ENCODE measurements at regions not wholly inside any gene's neighbourhood (a gene's known extent, or its start where the extent isn't known, plus 50 kb on each side); places are given as distances from the start of the nearest gene placed in this dataset.

DNA sequence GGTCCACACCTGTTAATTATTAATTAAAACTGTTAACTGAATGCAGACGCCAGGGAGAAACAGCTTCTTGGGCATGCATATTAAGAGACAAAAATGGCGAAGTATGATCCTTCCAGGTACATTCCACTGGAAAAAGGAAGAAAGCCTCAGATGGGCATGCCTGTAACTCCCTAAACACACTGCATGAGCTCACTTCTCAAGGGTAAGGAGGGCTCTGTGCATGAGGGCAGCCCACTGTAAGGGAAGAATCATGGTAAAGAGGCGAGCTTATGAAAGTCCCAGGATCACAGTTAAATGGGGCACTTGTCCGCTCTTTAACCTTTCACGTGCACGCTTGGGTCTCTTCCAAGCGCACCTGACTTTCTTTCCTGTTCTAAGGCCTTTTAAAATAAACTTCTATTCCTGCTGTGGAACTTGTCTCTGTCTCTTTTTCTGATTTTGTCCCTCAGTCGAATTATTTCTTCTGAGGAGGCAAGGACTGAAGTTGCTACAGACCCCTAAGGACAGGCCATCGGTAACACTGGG is 321.7 kb downstream of the PPP1R2C start:
- no peaks in the 10 kb centered on the region for H3K36me3 ChIP-seq (ENCODE audit: control insufficient read depth, insufficient read depth, low read length)
- H3K4me1 ChIP-seq (ENCODE audit: control insufficient read depth, insufficient read depth, low read length): no peaks in the 10 kb centered on the region
- no peak overlapping the region for H3K9ac ChIP-seq (ENCODE audit: low read depth, low read length)
- H3K27ac ChIP-seq (ENCODE audit: low read depth, low read length): no peak overlapping the region
- no peak overlapping the region for H3K4me3 ChIP-seq (ENCODE audit: low read depth, low read length)
- H3K27me3 ChIP-seq (ENCODE audit: control insufficient read depth, insufficient read depth, low read length): no peaks in the 10 kb centered on the region
- H3K9me3 ChIP-seq (ENCODE audit: control insufficient read depth, insufficient read depth, low read length): no peaks in the 10 kb centered on the region

DNA sequence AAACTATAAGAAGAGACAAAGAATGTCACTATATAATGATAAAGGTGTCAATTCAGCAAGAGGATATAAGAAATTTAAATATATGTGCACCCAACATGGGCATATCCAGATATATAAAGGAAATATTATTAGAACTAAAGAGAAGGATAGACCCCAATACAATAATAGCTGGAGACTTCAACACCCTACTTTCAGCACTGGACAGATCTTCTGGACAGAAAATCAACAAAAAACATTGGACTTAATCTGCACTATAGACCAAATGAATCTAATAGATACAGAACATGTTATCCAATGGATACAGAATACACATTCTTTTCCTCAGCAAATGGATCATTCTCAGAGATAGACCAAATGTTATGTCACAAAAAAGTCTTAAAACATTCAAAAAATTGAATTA is 327.7 kb downstream of the PPP1R2C start:
- no peak overlapping the region for H3K4me3 ChIP-seq (ENCODE audit: low read depth, low read length)
- H3K9me3 ChIP-seq (ENCODE audit: control insufficient read depth, insufficient read depth, low read length): no peaks in the 10 kb centered on the region
- no peak overlapping the region for H3K9ac ChIP-seq (ENCODE audit: low read depth, low read length)
- H3K27ac ChIP-seq (ENCODE audit: low read depth, low read length): no peak overlapping the region
- H3K4me1 ChIP-seq (ENCODE audit: control insufficient read depth, insufficient read depth, low read length): no peaks in the 10 kb centered on the region
- no peaks in the 10 kb centered on the region for H3K27me3 ChIP-seq (ENCODE audit: control insufficient read depth, insufficient read depth, low read length)
- H3K36me3 ChIP-seq (ENCODE audit: control insufficient read depth, insufficient read depth, low read length): no peaks in the 10 kb centered on the region

DNA sequence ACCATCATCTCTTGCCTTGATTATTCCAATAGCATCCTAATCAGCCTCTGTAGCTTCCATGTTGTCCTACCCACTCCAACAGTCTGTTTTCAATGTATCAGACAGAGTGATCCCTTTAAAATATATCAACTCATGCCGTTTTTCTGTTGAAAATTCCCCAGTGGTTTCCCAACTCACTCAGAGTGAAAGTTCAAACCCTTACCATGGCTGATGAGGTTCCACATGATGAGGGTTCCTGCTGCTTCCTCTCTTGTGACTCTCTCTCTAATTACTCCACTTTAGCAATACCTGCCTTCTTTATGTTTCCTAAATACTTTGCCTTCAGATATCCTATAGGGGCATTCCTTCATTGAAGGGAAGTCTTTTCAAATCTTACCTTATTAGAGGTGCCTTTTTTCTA is 334.7 kb downstream of the PPP1R2C start:
- Histone ChIP-seq H3K4me3 (ENCODE audit: low read depth, low read length) (no peak overlapping the region), H3K36me3 (ENCODE audit: control insufficient read depth, insufficient read depth, low read length) (no peaks in the 10 kb centered on the region), H3K9ac (ENCODE audit: low read depth, low read length) (no peak overlapping the region), H3K27ac (ENCODE audit: low read depth, low read length) (no peak overlapping the region), H3K27me3 (ENCODE audit: control insufficient read depth, insufficient read depth, low read length) (no peaks in the 10 kb centered on the region; the same call in 1 of the 2 replicates), H3K9me3 (ENCODE audit: control insufficient read depth, insufficient read depth, low read length) (no peaks in the 10 kb centered on the region), H3K4me1 (ENCODE audit: control insufficient read depth, insufficient read depth, low read length) (no peaks in the 10 kb centered on the region)

DNA sequence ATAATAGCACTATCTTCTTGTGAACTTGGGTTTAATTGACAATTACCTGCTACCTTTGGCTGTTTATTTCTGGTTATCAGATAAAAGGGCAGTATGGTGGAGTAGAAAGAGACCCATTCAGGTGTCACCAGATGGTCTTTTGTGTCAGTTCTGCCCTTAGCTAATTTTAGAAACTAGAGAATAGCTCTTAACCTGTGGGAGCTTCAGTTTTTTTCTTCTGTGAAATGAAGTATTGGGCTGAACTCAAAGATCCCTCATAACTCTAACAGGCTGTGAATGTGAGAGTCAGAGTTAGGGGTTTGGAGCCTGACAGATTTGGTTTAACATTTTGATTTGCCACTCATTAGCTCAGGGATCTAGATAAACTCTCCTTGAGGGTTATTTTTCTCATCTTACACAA is 335.2 kb downstream of the PPP1R2C start:
- no peaks in the 10 kb centered on the region for H3K36me3 ChIP-seq (ENCODE audit: control insufficient read depth, insufficient read depth, low read length)
- no peaks in the 10 kb centered on the region for H3K4me1 ChIP-seq (ENCODE audit: control insufficient read depth, insufficient read depth, low read length)
- H3K27me3 ChIP-seq (ENCODE audit: control insufficient read depth, insufficient read depth, low read length): no peaks in the 10 kb centered on the region; the same call in 1 of the 2 replicates

DNA sequence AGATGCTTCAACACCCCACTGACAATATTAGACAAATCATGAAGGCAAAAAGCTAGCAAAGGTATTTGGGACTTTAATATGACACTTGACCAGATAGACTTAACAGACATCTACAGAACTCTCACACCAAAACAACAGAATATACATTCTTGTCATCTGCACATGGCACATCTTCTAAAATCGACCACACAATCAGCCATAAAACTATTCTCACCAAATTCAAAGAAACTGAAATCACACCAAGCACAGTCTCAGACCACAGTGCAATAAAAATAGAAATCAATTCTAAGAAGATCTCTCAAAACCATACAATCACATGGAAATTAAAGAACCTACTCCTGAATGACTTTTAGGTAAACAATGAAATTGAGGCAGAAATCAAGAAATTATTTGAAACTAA is 340.8 kb downstream of the PPP1R2C start:
- no peaks in the 10 kb centered on the region for H3K36me3 ChIP-seq (ENCODE audit: control insufficient read depth, insufficient read depth, low read length)
- 0 out of 2 replicates have a peak, but pooled peaks cover 2% of the 10 kb centered on the region for H3K4me1 ChIP-seq (ENCODE audit: control insufficient read depth, insufficient read depth, low read length)

More for the DNA sequence above, 335.2 kb downstream of the PPP1R2C start:
- Histone ChIP-seq H3K4me3 (ENCODE audit: low read depth, low read length) (no peak overlapping the region), H3K9ac (ENCODE audit: low read depth, low read length) (no peak overlapping the region), H3K27ac (ENCODE audit: low read depth, low read length) (no peak overlapping the region), H3K9me3 (ENCODE audit: control insufficient read depth, insufficient read depth, low read length) (no peaks in the 10 kb centered on the region)

DNA sequence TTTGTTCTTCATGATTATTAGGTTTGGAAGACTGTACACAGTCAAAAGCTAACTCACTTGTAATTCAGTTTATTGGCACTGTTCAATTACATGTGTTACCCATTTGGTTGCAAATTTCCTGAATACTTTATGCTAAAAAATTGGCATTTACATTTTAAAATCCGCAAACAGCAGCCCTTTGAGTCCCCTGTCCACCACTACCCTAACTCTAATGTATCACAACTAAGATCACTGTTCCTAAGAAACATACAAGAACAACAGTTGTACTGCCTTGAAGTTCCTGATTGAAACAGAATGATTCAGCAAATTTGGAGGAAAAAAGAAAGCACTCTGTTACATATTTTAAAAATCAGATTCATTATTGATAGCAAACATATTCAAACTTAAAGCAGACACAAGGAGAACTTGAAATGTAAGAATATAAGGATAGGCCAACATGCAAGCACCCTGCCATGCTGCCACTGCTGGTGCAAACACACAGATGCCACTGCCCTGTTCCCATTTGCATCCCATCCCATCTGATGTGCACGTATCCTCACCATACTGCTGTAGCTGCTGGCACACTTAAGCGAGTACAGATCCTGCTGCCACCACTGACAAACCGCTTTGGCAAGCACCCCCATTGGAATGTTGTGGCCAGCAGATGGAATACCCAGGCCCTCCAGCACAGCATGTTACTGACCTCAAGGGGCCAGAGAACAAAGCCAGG is 343.4 kb downstream of the PPP1R2C start:
- H3K4me3 ChIP-seq (ENCODE audit: low read depth, low read length): no peak overlapping the region
- H3K4me1 ChIP-seq (ENCODE audit: control insufficient read depth, insufficient read depth, low read length): 0 out of 2 replicates have a peak, but pooled peaks cover 2% of the 10 kb centered on the region
- H3K36me3 ChIP-seq (ENCODE audit: control insufficient read depth, insufficient read depth, low read length): no peaks in the 10 kb centered on the region
- H3K27me3 ChIP-seq (ENCODE audit: control insufficient read depth, insufficient read depth, low read length): no peaks in the 10 kb centered on the region
- no peak overlapping the region for H3K9ac ChIP-seq (ENCODE audit: low read depth, low read length)
- no peaks in the 10 kb centered on the region; the same call in 1 of the 2 replicates for H3K9me3 ChIP-seq (ENCODE audit: control insufficient read depth, insufficient read depth, low read length)
- H3K27ac ChIP-seq (ENCODE audit: low read depth, low read length): no peak overlapping the region

More for the DNA sequence above, 340.8 kb downstream of the PPP1R2C start:
- Histone ChIP-seq H3K9me3 (ENCODE audit: control insufficient read depth, insufficient read depth, low read length) (no peaks in the 10 kb centered on the region), H3K4me3 (ENCODE audit: low read depth, low read length) (no peak overlapping the region), H3K27ac (ENCODE audit: low read depth, low read length) (no peak overlapping the region), H3K27me3 (ENCODE audit: control insufficient read depth, insufficient read depth, low read length) (no peaks in the 10 kb centered on the region; the same call in 1 of the 2 replicates), H3K9ac (ENCODE audit: low read depth, low read length) (no peak overlapping the region)

DNA sequence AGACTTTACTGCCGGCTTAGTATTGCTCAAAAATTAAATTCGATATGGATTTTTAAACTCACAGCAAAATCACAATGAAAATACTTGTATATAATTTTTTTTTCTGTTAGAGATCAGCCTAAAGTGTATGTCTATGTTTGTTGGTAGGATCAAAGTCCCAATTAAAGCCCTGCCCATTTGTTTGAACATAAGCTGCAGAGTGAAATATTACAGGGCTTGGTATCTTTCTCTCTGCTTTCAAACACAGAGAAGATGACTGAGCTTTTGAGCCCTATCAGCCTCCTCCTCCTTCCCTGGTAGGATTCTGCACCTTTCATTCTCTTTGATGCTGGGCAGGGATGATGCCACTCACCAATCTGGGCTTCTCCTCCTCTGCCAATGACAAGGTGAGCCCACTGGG is 345.4 kb downstream of the PPP1R2C start:
- Histone ChIP-seq H3K27ac (ENCODE audit: low read depth, low read length) (no peak overlapping the region), H3K27me3 (ENCODE audit: control insufficient read depth, insufficient read depth, low read length) (no peaks in the 10 kb centered on the region), H3K36me3 (ENCODE audit: control insufficient read depth, insufficient read depth, low read length) (no peaks in the 10 kb centered on the region), H3K9ac (ENCODE audit: low read depth, low read length) (no peak overlapping the region), H3K9me3 (ENCODE audit: control insufficient read depth, insufficient read depth, low read length) (no peaks in the 10 kb centered on the region; the same call in 1 of the 2 replicates), H3K4me3 (ENCODE audit: low read depth, low read length) (no peak overlapping the region), H3K4me1 (ENCODE audit: control insufficient read depth, insufficient read depth, low read length) (0 out of 2 replicates have a peak, but pooled peaks cover 2% of the 10 kb centered on the region)

DNA sequence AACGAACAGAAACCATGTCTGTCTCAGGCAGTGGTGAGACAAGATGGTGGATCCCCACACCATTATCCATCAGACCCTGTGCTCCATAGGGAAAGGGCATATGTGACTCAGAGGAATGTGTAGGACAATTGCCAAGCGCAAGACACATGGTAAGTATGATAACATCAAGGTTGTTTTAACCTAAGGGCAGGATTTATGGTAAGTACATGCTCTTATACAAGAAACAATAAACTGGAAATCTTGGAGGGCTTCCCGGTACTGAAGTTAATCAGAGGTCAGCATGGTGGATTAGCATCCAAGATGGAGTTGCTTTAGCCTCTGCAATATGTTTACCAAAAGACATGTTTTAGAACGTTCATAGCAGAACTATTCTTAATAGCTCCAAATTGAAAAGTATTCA is 355.0 kb downstream of the PPP1R2C start:
- H3K27me3 ChIP-seq (ENCODE audit: control insufficient read depth, insufficient read depth, low read length): no peaks in the 10 kb centered on the region
- H3K36me3 ChIP-seq (ENCODE audit: control insufficient read depth, insufficient read depth, low read length): no peaks in the 10 kb centered on the region
- no peaks in the 10 kb centered on the region; the same call in 1 of the 2 replicates for H3K9me3 ChIP-seq (ENCODE audit: control insufficient read depth, insufficient read depth, low read length)
- no peak overlapping the region for H3K27ac ChIP-seq (ENCODE audit: low read depth, low read length)
- no peak overlapping the region for H3K4me3 ChIP-seq (ENCODE audit: low read depth, low read length)
- H3K9ac ChIP-seq (ENCODE audit: low read depth, low read length): no peak overlapping the region
- no peaks in the 10 kb centered on the region for H3K4me1 ChIP-seq (ENCODE audit: control insufficient read depth, insufficient read depth, low read length)

DNA sequence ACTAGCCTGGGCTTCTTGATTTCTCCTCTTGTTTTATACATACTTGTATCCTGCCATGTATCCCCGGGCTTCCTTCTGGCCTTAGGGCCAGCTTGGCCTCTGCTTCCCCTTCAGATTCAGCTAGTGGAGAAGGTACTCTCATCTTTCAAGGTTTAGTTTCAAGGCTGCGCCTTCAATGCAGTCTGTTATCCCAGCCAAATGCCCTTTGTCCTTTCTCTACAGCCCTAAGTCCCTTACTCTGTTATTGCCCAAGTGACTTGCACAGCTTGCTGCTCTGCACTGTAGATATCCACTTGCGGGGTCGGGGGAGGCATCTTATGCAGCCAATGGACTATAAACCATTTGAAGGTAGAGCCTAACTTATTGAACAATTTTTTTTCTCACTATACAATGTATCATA is 357.5 kb downstream of the PPP1R2C start:
- H3K4me1 ChIP-seq (ENCODE audit: control insufficient read depth, insufficient read depth, low read length): no peaks in the 10 kb centered on the region
- no peak overlapping the region for H3K27ac ChIP-seq (ENCODE audit: low read depth, low read length)
- H3K4me3 ChIP-seq (ENCODE audit: low read depth, low read length): no peak overlapping the region
- no peaks in the 10 kb centered on the region for H3K36me3 ChIP-seq (ENCODE audit: control insufficient read depth, insufficient read depth, low read length)
- no peak overlapping the region for H3K9ac ChIP-seq (ENCODE audit: low read depth, low read length)
- H3K9me3 ChIP-seq (ENCODE audit: control insufficient read depth, insufficient read depth, low read length): no peaks in the 10 kb centered on the region; the same call in 1 of the 2 replicates
- H3K27me3 ChIP-seq (ENCODE audit: control insufficient read depth, insufficient read depth, low read length): no peaks in the 10 kb centered on the region

DNA sequence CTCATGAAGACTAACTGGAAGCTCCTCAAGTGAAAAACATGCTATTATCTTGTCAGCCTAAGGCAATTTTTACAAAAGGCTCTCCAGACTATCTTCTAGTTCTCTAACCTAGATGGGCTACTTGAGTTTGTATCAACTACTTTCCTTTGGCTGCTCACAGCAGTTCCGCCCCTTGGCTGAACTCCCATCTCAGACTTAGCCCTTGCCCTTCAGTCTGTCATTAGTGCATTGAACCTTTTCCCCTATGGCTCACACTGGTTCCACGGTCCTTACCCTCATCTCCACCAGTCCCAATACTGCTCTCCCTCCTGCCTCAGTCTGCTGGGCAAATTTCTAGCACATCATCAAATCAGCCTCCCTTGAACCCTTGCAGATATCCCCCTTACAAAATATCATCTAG is 362.3 kb downstream of the PPP1R2C start:
- Histone ChIP-seq H3K27me3 (ENCODE audit: control insufficient read depth, insufficient read depth, low read length) (no peaks in the 10 kb centered on the region), H3K4me3 (ENCODE audit: low read depth, low read length) (no peak overlapping the region), H3K4me1 (ENCODE audit: control insufficient read depth, insufficient read depth, low read length) (no peaks in the 10 kb centered on the region), H3K9me3 (ENCODE audit: control insufficient read depth, insufficient read depth, low read length) (no peaks in the 10 kb centered on the region; the same call in 1 of the 2 replicates), H3K36me3 (ENCODE audit: control insufficient read depth, insufficient read depth, low read length) (no peaks in the 10 kb centered on the region), H3K27ac (ENCODE audit: low read depth, low read length) (no peak overlapping the region), H3K9ac (ENCODE audit: low read depth, low read length) (no peak overlapping the region)

DNA sequence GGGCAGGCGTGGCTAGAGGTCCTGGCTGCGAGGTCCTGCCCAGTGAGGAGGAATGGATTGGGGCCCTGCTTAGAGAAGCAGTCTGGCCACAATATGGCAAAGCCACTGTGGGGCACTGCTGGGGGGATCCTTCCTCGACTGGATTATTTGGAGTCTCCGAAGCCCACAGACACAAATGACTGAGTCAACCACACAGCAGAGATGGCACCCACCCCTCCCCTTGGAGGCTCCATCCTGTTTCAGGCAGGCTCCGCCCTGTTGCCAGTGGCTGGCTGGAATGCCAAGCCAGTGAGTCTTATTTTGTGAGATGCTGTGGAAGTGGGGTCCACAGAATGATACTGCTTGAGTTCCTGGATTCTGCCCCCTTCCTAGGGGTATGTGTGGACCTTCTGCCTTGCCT is 363.9 kb downstream of the PPP1R2C start:
- H3K4me1 ChIP-seq (ENCODE audit: control insufficient read depth, insufficient read depth, low read length): no peaks in the 10 kb centered on the region
- no peaks in the 10 kb centered on the region; the same call in 1 of the 2 replicates for H3K9me3 ChIP-seq (ENCODE audit: control insufficient read depth, insufficient read depth, low read length)
- H3K4me3 ChIP-seq (ENCODE audit: low read depth, low read length): no peak overlapping the region
- H3K9ac ChIP-seq (ENCODE audit: low read depth, low read length): no peak overlapping the region
- H3K27me3 ChIP-seq (ENCODE audit: control insufficient read depth, insufficient read depth, low read length): no peaks in the 10 kb centered on the region
- no peaks in the 10 kb centered on the region for H3K36me3 ChIP-seq (ENCODE audit: control insufficient read depth, insufficient read depth, low read length)
- no peak overlapping the region for H3K27ac ChIP-seq (ENCODE audit: low read depth, low read length)
